Neural progenitor cell (in vitro differentiated cells): ENCODE measurements at regions not wholly inside any gene's neighbourhood (a gene's known extent, or its start where the extent isn't known, plus 50 kb on each side); places are given as distances from the start of the nearest gene placed in this dataset.

Experiments
- CTCF ChIP-seq: fragments of 200-600 bp; sonication (generic); IDR thresholded peaks from 2 replicates; pipeline ENCODE4 v1.5.1; 2017; ENCODE audit warnings: antibody characterized with exemption, mild to moderate bottlenecking
- EZH2 ChIP-seq: fragments of 200-600 bp; sonication (generic); IDR thresholded peaks from 2 replicates; pipeline ENCODE4 v1.6.1; 2017; ENCODE audit warnings: antibody characterized with exemption, mild to moderate bottlenecking, moderate library complexity
- EZH2phosphoT487 ChIP-seq: fragments of 200-600 bp; sonication (generic); IDR thresholded peaks from 2 replicates; pipeline ENCODE4 v1.6.1; 2017; ENCODE audit warnings: antibody characterized with exemption

GRCh38 chr3:5874931-5875341, 687.4 kb downstream of the EDEM1 start:
- TF ChIP-seq CTCF (no peak), EZH2 (no peak), EZH2phosphoT487 (no peak)
